ENCODE measurements at regions not wholly inside any gene's neighbourhood (a gene's known extent, or its start where the extent isn't known, plus 50 kb on each side); places are given as distances from the start of the nearest gene placed in this dataset.
A peak's percentile ranks its signal among the peaks of the same experiment; 100 is the strongest.

- no peaks in the 10 kb centered on the region for H3K9me3 ChIP-seq (ENCODE audit: low read length)
- H3K36me3 ChIP-seq (ENCODE audit: insufficient read depth, low read length): no peaks in the 10 kb centered on the region
- no peak overlapping the region for H2AFZ ChIP-seq (ENCODE audit: low read depth, low read length)
- no peaks in the 10 kb centered on the region for H3K9me2 ChIP-seq (ENCODE audit: insufficient read depth, low read length)
- H3K9ac ChIP-seq (ENCODE audit: low read length): no peak overlapping the region
- H4K20me1 ChIP-seq (ENCODE audit: insufficient read depth): no peaks in the 10 kb centered on the region
- H3K79me2 ChIP-seq (replicated peaks; ENCODE audit: insufficient read depth, low read length): no peaks in the 10 kb centered on the region
- H3K27me3 ChIP-seq (ENCODE audit: insufficient read depth, low read depth, low read length): no peaks in the 10 kb centered on the region
- H3F3A ChIP-seq (ENCODE audit: insufficient read depth, low read length, poor library complexity, severe bottlenecking): no peaks in the 10 kb centered on the region
- no peak overlapping the region for H3K27ac ChIP-seq (ENCODE audit: low read length)
- no peak overlapping the region for H3K4me2 ChIP-seq (ENCODE audit: low read length)
- TF ChIP-seq SMC3 (conservative IDR thresholded peaks at IDR 0.05; ENCODE audit: poor library complexity): no peak
- TF ChIP-seq MXI1 (conservative IDR thresholded peaks at IDR 0.05; ENCODE audit: poor library complexity, severe bottlenecking): no peak
- TF ChIP-seq EZH2 (IDR thresholded peaks at IDR 0.05; ENCODE audit: borderline replicate concordance, insufficient read depth, low read length, poor library complexity, severe bottlenecking): no peak
- no peak overlapping the region for H3K4me3 ChIP-seq (ENCODE audit: low read length)
Observed at GRCh38 chr1:230565141-230565540, 77.1 kb upstream of the COG2 start.

- H3K4me3 ChIP-seq (ENCODE audit: low read length): no peak overlapping the region
- H3F3A ChIP-seq (ENCODE audit: insufficient read depth, low read length, poor library complexity, severe bottlenecking): no peaks in the 10 kb centered on the region
- H4K20me1 ChIP-seq (ENCODE audit: insufficient read depth): no peaks in the 10 kb centered on the region
- peak overlapping the region; percentile 1 for H3K27ac ChIP-seq (ENCODE audit: low read length)
- H2AFZ ChIP-seq (ENCODE audit: low read depth, low read length): peak overlapping the region; percentile 23
- no peak overlapping the region for H3K4me2 ChIP-seq (ENCODE audit: low read length)
- no peak for TF ChIP-seq RAD21 (conservative IDR thresholded peaks at IDR 0.05)
- TF ChIP-seq CTCF (IDR thresholded peaks at IDR 0.05; ENCODE audit: poor library complexity, severe bottlenecking): no peak
- TF ChIP-seq TAF1 (IDR thresholded peaks at IDR 0.05; ENCODE audit: low read depth): no peak
- no peak for TF ChIP-seq MXI1 (conservative IDR thresholded peaks at IDR 0.05; ENCODE audit: poor library complexity, severe bottlenecking)
- no peak for TF ChIP-seq SMC3 (conservative IDR thresholded peaks at IDR 0.05; ENCODE audit: poor library complexity)
- TF ChIP-seq EP300 (conservative IDR thresholded peaks at IDR 0.05; ENCODE audit: poor library complexity, severe bottlenecking): no peak
- TF ChIP-seq REST (IDR thresholded peaks at IDR 0.05; ENCODE audit: borderline replicate concordance): no peak
- TF ChIP-seq POLR2AphosphoS5 (IDR thresholded peaks at IDR 0.05): no peak
- TF ChIP-seq EZH2 (IDR thresholded peaks at IDR 0.05; ENCODE audit: borderline replicate concordance, insufficient read depth, low read length, poor library complexity, severe bottlenecking): no peak
- no peaks in the 10 kb centered on the region for H3K9me2 ChIP-seq (ENCODE audit: insufficient read depth, low read length)
- H3K9me3 ChIP-seq (ENCODE audit: low read length): no peaks in the 10 kb centered on the region
- H3K79me2 ChIP-seq (replicated peaks; ENCODE audit: insufficient read depth, low read length): no peaks in the 10 kb centered on the region
- peak overlapping the region; percentile 1 for H3K9ac ChIP-seq (ENCODE audit: low read length)
- no peaks in the 10 kb centered on the region for H3K36me3 ChIP-seq (ENCODE audit: insufficient read depth, low read length)
- no peaks in the 10 kb centered on the region for H3K27me3 ChIP-seq (ENCODE audit: insufficient read depth, low read depth, low read length)
Observed at GRCh38 chr1:230563591-230563990, 78.7 kb upstream of the COG2 start.

GRCh38 chr1:230561570-230561969 is 80.7 kb upstream of the COG2 start:
- no peaks in the 10 kb centered on the region for H3K27me3 ChIP-seq (ENCODE audit: insufficient read depth, low read depth, low read length)
- H3K4me2 ChIP-seq (ENCODE audit: low read length): no peak overlapping the region
- TF ChIP-seq REST (IDR thresholded peaks at IDR 0.05; ENCODE audit: borderline replicate concordance): no peak
- TF ChIP-seq MXI1 (conservative IDR thresholded peaks at IDR 0.05; ENCODE audit: poor library complexity, severe bottlenecking): no peak
- TF ChIP-seq SMC3 (conservative IDR thresholded peaks at IDR 0.05; ENCODE audit: poor library complexity): no peak
- no peak for TF ChIP-seq RAD21 (conservative IDR thresholded peaks at IDR 0.05)
- TF ChIP-seq EZH2 (IDR thresholded peaks at IDR 0.05; ENCODE audit: borderline replicate concordance, insufficient read depth, low read length, poor library complexity, severe bottlenecking): no peak
- no peak for TF ChIP-seq TAF1 (IDR thresholded peaks at IDR 0.05; ENCODE audit: low read depth)
- no peak for TF ChIP-seq EP300 (conservative IDR thresholded peaks at IDR 0.05; ENCODE audit: poor library complexity, severe bottlenecking)
- TF ChIP-seq POLR2AphosphoS5 (IDR thresholded peaks at IDR 0.05): no peak
- TF ChIP-seq CTCF (IDR thresholded peaks at IDR 0.05; ENCODE audit: poor library complexity, severe bottlenecking): no peak
- no peaks in the 10 kb centered on the region for H3K36me3 ChIP-seq (ENCODE audit: insufficient read depth, low read length)
- no peaks in the 10 kb centered on the region for H3K9me3 ChIP-seq (ENCODE audit: low read length)
- no peak overlapping the region for H3K27ac ChIP-seq (ENCODE audit: low read length)
- H3F3A ChIP-seq (ENCODE audit: insufficient read depth, low read length, poor library complexity, severe bottlenecking): no peaks in the 10 kb centered on the region
- H3K4me3 ChIP-seq (ENCODE audit: low read length): no peak overlapping the region
- H2AFZ ChIP-seq (ENCODE audit: low read depth, low read length): no peak overlapping the region
- no peaks in the 10 kb centered on the region for H3K9me2 ChIP-seq (ENCODE audit: insufficient read depth, low read length)
- no peaks in the 10 kb centered on the region for H3K79me2 ChIP-seq (replicated peaks; ENCODE audit: insufficient read depth, low read length)
- H4K20me1 ChIP-seq (ENCODE audit: insufficient read depth): no peaks in the 10 kb centered on the region
- H3K9ac ChIP-seq (ENCODE audit: low read length): no peak overlapping the region
